NCI-H524 treated with DMSO at 0.1 percent for 48 hours (cell line): ENCODE measurements at regions not wholly inside any gene's neighbourhood (a gene's known extent, or its start where the extent isn't known, plus 50 kb on each side); places are given as distances from the start of the nearest gene placed in this dataset.
A peak's percentile ranks its signal among the peaks of the same experiment; 100 is the strongest.
"Not testable (repeated sequence)": the region's sequence is repeated elsewhere in the genome, so short reads cannot be mapped to it uniquely, and the experiment has no call there.

Source experiments
- DNase-seq: peaks from one replicate; lab custom pipeline; 2025; lab: John Stamatoyannopoulos, UW

DNA sequence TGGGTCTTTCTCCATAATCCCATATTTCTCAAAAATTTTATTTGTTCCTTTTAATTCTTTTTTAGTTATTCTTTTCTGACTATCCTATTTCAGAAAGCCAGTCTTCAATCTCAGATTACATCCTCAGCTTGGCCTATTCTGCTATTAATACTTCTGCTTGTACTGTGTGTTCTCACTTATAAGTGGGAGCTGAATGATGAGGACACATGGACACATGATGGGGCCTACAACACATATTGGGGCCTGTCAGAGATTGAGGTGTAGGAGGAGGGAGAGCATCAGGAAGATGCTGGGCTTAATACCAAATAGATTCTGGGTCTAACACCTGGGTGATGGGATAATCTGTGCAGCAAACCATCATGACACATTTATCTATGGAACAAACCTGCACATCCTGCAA is 82.3 kb downstream of the MAGEE1 start:
- DNase-seq: no peak

GRCh38 chrX:76517544-76517943 is 90.0 kb downstream of the MAGEE1 start:
- no peak for DNase-seq

GRCh38 chrX:76520273-76521054 is 93.0 kb downstream of the MAGEE1 start:
- DNase-seq: no peak

- DNase-seq: not testable (repeated sequence)
Measured at GRCh38 chrX:76535675-76536074, 108.2 kb downstream of the MAGEE1 start.

GRCh38 chrX:76538860-76539259 is 111.3 kb downstream of the MAGEE1 start:
- DNase-seq: no peak

- not testable (repeated sequence) for DNase-seq
Measured at GRCh38 chrX:76543381-76543780, 115.9 kb downstream of the MAGEE1 start.

GRCh38 chrX:76550016-76550415 is 122.5 kb downstream of the MAGEE1 start:
- DNase-seq: no peak

GRCh38 chrX:76555269-76555668 is 127.8 kb downstream of the MAGEE1 start:
- no peak for DNase-seq

GRCh38 chrX:76555816-76556215 is 128.3 kb downstream of the MAGEE1 start:
- peak; percentile 2 for DNase-seq

GRCh38 chrX:76564842-76565241 is 137.3 kb downstream of the MAGEE1 start:
- DNase-seq: not testable (repeated sequence)

- no peak for DNase-seq
Measured at GRCh38 chrX:76605390-76605789, 177.9 kb downstream of the MAGEE1 start.

GRCh38 chrX:76617020-76617419 is 189.5 kb downstream of the MAGEE1 start:
- no peak for DNase-seq

- no peak for DNase-seq
Measured at GRCh38 chrX:76643590-76643989, 216.1 kb downstream of the MAGEE1 start.

DNA sequence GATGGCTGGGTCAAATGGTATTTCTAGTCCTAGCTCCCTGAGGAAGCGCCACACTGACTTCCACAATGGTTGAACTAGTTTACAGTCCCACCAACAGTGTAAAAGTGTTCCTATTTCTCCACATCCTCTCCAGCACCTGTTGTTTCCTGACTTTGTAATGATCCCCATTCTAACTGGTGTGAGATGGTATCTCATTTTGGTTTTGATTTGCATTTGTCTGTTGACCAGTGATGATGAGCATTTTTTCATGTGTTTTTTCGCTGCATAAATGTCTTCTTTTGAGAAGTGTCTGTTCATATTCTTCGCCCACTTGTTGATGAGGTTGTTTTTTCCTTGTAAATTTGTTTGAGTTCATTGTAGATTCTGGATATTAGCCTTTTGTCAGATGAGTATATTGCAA is 223.9 kb downstream of the MAGEE1 start:
- DNase-seq: not testable (repeated sequence)

GRCh38 chrX:76657499-76657898 is 230.0 kb downstream of the MAGEE1 start:
- DNase-seq: no peak
